Mesothelial cell of epicardium (in vitro differentiated cells): ENCODE measurements at regions not wholly inside any gene's neighbourhood (a gene's known extent, or its start where the extent isn't known, plus 50 kb on each side); places are given as distances from the start of the nearest gene placed in this dataset.
"Not testable (repeated sequence)": the region's sequence is repeated elsewhere in the genome, so short reads cannot be mapped to it uniquely, and the experiment has no call there.

ENCODE experiments used
- DNase-seq, 2 experiments: peaks; one replicate each; pipeline ENCODE4 v3.0.0; 2021; ENCODE audit warnings: low spot score in 2 of 2; ENCODE audit not compliant: unreplicated experiment in 2 of 2
- H3K27ac Mint-ChIP-seq: 2 replicates; pipeline ENCODE4 v1.8.0; 2021; ENCODE audit warnings: mixed read lengths
- H3K27me3 Mint-ChIP-seq: 2 replicates; pipeline ENCODE4 v1.8.0; 2021; ENCODE audit warnings: low read depth, mixed read lengths
- H3K36me3 Mint-ChIP-seq: 2 replicates; pipeline ENCODE4 v1.8.0; 2021; ENCODE audit warnings: mixed read lengths
- H3K4me1 Mint-ChIP-seq: 2 replicates; pipeline ENCODE4 v1.8.0; 2021; ENCODE audit warnings: mixed read lengths
- H3K4me3 Mint-ChIP-seq: 2 replicates; pipeline ENCODE4 v1.8.0; 2021; ENCODE audit warnings: mild to moderate bottlenecking, moderate library complexity, mixed read lengths
- H3K9me3 Mint-ChIP-seq: 2 replicates; pipeline ENCODE4 v1.8.0; 2021; ENCODE audit warnings: mixed read lengths
- CTCF ChIP-seq: fragments of 200-600 bp; sonication (generic); IDR thresholded peaks from one replicate; pipeline ENCODE4 v1.5.0; 2021; ENCODE audit warnings: antibody characterized with exemption; ENCODE audit not compliant: unreplicated experiment

- no peak for TF ChIP-seq CTCF
- no peak overlapping the region for H3K27ac Mint-ChIP-seq
- H3K4me1 Mint-ChIP-seq: peaks cover 30% of the 10 kb centered on the region
- H3K36me3 Mint-ChIP-seq: no peaks in the 10 kb centered on the region
- no peak overlapping the region for H3K4me3 Mint-ChIP-seq
- DNase-seq: no peak
- H3K9me3 Mint-ChIP-seq: no peaks in the 10 kb centered on the region
- H3K27me3 Mint-ChIP-seq: peaks cover 4% of the 10 kb centered on the region
Measured at GRCh38 chr12:124676714-124677462, 109.5 kb upstream of the NCOR2 start.

GRCh38 chr12:124675881-124676713, 108.7 kb upstream of the NCOR2 start:
- Mint-ChIP-seq H3K27ac (peak overlapping the region; percentile 44), H3K9me3 (no peaks in the 10 kb centered on the region), H3K36me3 (no peaks in the 10 kb centered on the region), H3K4me1 (peaks cover 22% of the 10 kb centered on the region), H3K4me3 (no peak overlapping the region), H3K27me3 (peaks cover 4% of the 10 kb centered on the region)
- no peak for TF ChIP-seq CTCF
- DNase-seq: no peak

GRCh38 chr12:124674937-124675336, 107.5 kb upstream of the NCOR2 start:
- Mint-ChIP-seq H3K36me3 (no peaks in the 10 kb centered on the region), H3K4me1 (peaks cover 22% of the 10 kb centered on the region), H3K9me3 (peaks cover 4% of the 10 kb centered on the region), H3K27ac (no peak overlapping the region), H3K4me3 (no peak overlapping the region), H3K27me3 (peaks cover 4% of the 10 kb centered on the region)
- no peak for TF ChIP-seq CTCF
- DNase-seq: no peak

- Mint-ChIP-seq H3K27me3 (peaks cover 5% of the 10 kb centered on the region), H3K27ac (no peak overlapping the region), H3K9me3 (peaks cover 4% of the 10 kb centered on the region), H3K36me3 (no peaks in the 10 kb centered on the region), H3K4me1 (peaks cover 17% of the 10 kb centered on the region), H3K4me3 (no peak overlapping the region)
- no peak for DNase-seq
- TF ChIP-seq CTCF: no peak
Measured at GRCh38 chr12:124673801-124674617, 106.6 kb upstream of the NCOR2 start.

GRCh38 chr12:124669271-124669721, 101.9 kb upstream of the NCOR2 start:
- H3K27me3 Mint-ChIP-seq, H3K36me3 Mint-ChIP-seq, H3K4me1 Mint-ChIP-seq, DNase-seq, H3K4me3 Mint-ChIP-seq, H3K9me3 Mint-ChIP-seq, H3K27ac Mint-ChIP-seq: not testable (repeated sequence)
